HL-60 (cell line): ENCODE measurements at regions not wholly inside any gene's neighbourhood (a gene's known extent, or its start where the extent isn't known, plus 50 kb on each side); places are given as distances from the start of the nearest gene placed in this dataset.

Experiments
- DNase-seq, 2 experiments: peaks; one replicate each; pipeline ENCODE4 v3.0.0-alpha.2; 2010 to 2020; ENCODE audit warnings: low read depth in 1 of 2, low spot score in 1 of 2
- H3K27ac ChIP-seq: fragments of 250-450 bp; sonication (Bioruptor Pico); replicated peaks from 2 replicates; pipeline ENCODE4 v1.5.1; 2020; ENCODE audit warnings: mild to moderate bottlenecking, moderate library complexity
- H3K27me3 ChIP-seq: fragments of 250-450 bp; sonication (Bioruptor Pico); 2 replicates; pipeline ENCODE4 v1.5.1; 2021; ENCODE audit warnings: mild to moderate bottlenecking, moderate library complexity; ENCODE audit not compliant: insufficient read depth, poor library complexity, severe bottlenecking
- H3K4me3 ChIP-seq: replicated peaks from 2 replicates; pipeline ENCODE4 v1.5.1; 2011; ENCODE audit warnings: mild to moderate bottlenecking, control low read depth, low read length; ENCODE audit not compliant: insufficient read depth
- GABPA ChIP-seq: IDR thresholded peaks from 2 replicates; pipeline ENCODE4 v1.6.1; 2012; ENCODE audit warnings: low read depth
- POLR2AphosphoS5 ChIP-seq: IDR thresholded peaks from 2 replicates; pipeline ENCODE4 v1.6.1; 2012; ENCODE audit warnings: low read depth
- REST ChIP-seq: IDR thresholded peaks from 2 replicates; pipeline ENCODE4 v1.6.1; 2012; ENCODE audit warnings: low read depth; ENCODE audit not compliant: insufficient replicate concordance
- SPI1 ChIP-seq: IDR thresholded peaks from 2 replicates; pipeline ENCODE4 v1.6.1; 2012; ENCODE audit warnings: low read depth, mild to moderate bottlenecking, borderline replicate concordance
- TF ChIP-seq, protein P1 (sequence below): IDR thresholded peaks from one replicate; pipeline ENCODE4 v1.5.1; 2011; ENCODE audit warnings: low read length, control low read depth, inconsistent platforms; ENCODE audit not compliant: insufficient read depth

- H3K4me3 ChIP-seq = no peak overlapping the region
- no peaks in the 10 kb centered on the region for H3K27me3 ChIP-seq
- DNase-seq = no peak
- H3K27ac ChIP-seq = no peak overlapping the region
- TF ChIP-seq GABPA (no peak), SPI1 (no peak), POLR2AphosphoS5 (no peak), REST (no peak)
- TF ChIP-seq, protein P1, sequence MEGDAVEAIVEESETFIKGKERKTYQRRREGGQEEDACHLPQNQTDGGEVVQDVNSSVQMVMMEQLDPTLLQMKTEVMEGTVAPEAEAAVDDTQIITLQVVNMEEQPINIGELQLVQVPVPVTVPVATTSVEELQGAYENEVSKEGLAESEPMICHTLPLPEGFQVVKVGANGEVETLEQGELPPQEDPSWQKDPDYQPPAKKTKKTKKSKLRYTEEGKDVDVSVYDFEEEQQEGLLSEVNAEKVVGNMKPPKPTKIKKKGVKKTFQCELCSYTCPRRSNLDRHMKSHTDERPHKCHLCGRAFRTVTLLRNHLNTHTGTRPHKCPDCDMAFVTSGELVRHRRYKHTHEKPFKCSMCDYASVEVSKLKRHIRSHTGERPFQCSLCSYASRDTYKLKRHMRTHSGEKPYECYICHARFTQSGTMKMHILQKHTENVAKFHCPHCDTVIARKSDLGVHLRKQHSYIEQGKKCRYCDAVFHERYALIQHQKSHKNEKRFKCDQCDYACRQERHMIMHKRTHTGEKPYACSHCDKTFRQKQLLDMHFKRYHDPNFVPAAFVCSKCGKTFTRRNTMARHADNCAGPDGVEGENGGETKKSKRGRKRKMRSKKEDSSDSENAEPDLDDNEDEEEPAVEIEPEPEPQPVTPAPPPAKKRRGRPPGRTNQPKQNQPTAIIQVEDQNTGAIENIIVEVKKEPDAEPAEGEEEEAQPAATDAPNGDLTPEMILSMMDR = no peak
Measured at GRCh38 chr11:16542353-16542752, 186.0 kb upstream of the SOX6 start.

- no peaks in the 10 kb centered on the region for H3K27me3 ChIP-seq
- no peak overlapping the region for H3K27ac ChIP-seq
- no peak overlapping the region for H3K4me3 ChIP-seq
- no peak for DNase-seq
- no peak for TF ChIP-seq GABPA
- no peak for TF ChIP-seq SPI1
- TF ChIP-seq, protein P1 = no peak
- no peak for TF ChIP-seq POLR2AphosphoS5
- TF ChIP-seq REST = no peak
Measured at GRCh38 chr11:16536513-16536912, 180.2 kb upstream of the SOX6 start.

- no peak for DNase-seq
- TF ChIP-seq REST (no peak), GABPA (no peak), SPI1 (no peak), POLR2AphosphoS5 (no peak)
- TF ChIP-seq, protein P1 = no peak
- H3K27me3 ChIP-seq = no peaks in the 10 kb centered on the region
Measured at GRCh38 chr11:16528639-16529038, 172.3 kb upstream of the SOX6 start.

More at GRCh38 chr11:16528639-16529038, 172.3 kb upstream of the SOX6 start:
- Histone ChIP-seq H3K4me3 (no peak overlapping the region), H3K27ac (no peak overlapping the region)
